ENCODE measurements at regions not wholly inside any gene's neighbourhood (a gene's known extent, or its start where the extent isn't known, plus 50 kb on each side); places are given as distances from the start of the nearest gene placed in this dataset.

DNA sequence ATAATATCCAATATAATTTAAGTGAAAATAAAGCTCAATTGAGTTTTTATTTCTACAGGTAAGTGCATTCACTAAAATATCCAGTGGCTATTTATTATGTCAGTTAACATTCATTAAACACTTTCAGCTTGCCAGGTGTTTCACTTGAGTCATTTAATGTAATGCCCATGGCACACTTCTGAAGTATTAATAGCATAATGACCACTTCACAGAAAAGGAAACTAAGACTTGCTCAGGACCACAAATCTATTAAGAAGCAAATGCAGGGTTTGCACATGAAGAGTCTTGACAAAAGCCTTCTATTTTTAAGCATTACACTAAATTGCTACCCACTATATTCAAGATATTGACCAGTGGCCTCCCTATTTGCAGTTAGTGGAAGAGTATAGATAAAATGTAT lies 612.7 kb downstream of the KCTD8 start:
- Histone ChIP-seq H3K4me1 (ENCODE audit: insufficient read depth, insufficient read length) (no peaks in the 10 kb centered on the region), H3K9ac (ENCODE audit: insufficient read length, low read depth) (no peak overlapping the region), H3K27me3 (ENCODE audit: insufficient read depth, insufficient read length) (no peaks in the 10 kb centered on the region), H3K9me3 (ENCODE audit: insufficient read depth, low read length) (no peaks in the 10 kb centered on the region), H3K36me3 (ENCODE audit: insufficient read depth, insufficient read length, low read length) (no peaks in the 10 kb centered on the region), H3K4me3 (ENCODE audit: insufficient read length, low read depth) (no peak overlapping the region)
- TF ChIP-seq ZNF274 (IDR thresholded peaks at IDR 0.05; ENCODE audit: low read depth, low read length) (no peak), YY1 (IDR thresholded peaks at IDR 0.05; ENCODE audit: insufficient read depth, insufficient read length) (no peak), SUZ12 (IDR thresholded peaks at IDR 0.05; ENCODE audit: extremely low read depth, insufficient read depth, insufficient read length) (no peak)
- no peak for DNase-seq (ENCODE audit: low read depth, low spot score)

DNA sequence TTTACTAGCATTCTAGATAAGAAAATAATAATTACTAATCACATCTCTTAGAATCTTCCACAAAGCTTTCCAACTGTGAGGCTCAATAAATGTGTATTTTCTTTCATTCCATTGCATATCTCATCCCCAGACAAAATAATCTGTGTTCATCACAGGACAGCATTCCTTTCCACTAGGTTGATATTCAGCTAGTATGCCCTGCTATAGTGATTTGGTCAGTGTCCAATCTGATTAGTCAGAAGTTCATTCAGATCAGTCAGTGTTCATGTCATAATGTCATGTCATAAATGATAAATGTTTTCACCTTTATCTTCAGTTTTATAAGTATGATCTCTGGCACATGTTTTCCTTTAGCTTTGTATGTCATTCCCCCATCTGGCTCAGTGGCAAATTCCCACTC lies 611.4 kb downstream of the KCTD8 start:
- TF ChIP-seq SUZ12 (IDR thresholded peaks at IDR 0.05; ENCODE audit: extremely low read depth, insufficient read depth, insufficient read length), result no peak
- TF ChIP-seq YY1 (IDR thresholded peaks at IDR 0.05; ENCODE audit: insufficient read depth, insufficient read length), result no peak
- no peak for TF ChIP-seq ZNF274 (IDR thresholded peaks at IDR 0.05; ENCODE audit: low read depth, low read length)
- no peak for DNase-seq (ENCODE audit: low read depth, low spot score)

DNA sequence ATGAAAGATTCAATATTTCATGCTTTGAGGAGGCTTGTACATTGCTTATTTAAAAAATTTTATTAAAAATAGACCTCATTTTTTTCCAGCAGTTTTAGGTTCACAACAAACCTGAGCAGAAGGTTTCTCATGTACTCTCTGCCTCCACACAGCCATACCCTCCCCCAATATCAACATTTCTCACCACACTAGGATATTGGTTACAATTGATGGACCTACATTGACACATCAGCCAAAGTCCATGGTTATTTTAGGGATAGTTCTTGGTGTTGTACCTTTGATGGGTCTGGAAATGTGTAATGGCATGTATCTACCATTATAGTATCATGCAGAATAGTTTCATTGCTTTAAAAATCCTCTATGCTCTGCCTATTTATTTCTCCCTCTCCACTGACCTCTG lies 611.0 kb downstream of the KCTD8 start:
- no peak for DNase-seq (ENCODE audit: low read depth, low spot score)
- no peaks in the 10 kb centered on the region for H3K36me3 ChIP-seq (ENCODE audit: insufficient read depth, insufficient read length, low read length)
- H3K4me3 ChIP-seq (ENCODE audit: insufficient read length, low read depth), result no peak overlapping the region
- H3K9ac ChIP-seq (ENCODE audit: insufficient read length, low read depth), result no peak overlapping the region
- H3K4me1 ChIP-seq (ENCODE audit: insufficient read depth, insufficient read length), result no peaks in the 10 kb centered on the region
- H3K9me3 ChIP-seq (ENCODE audit: insufficient read depth, low read length), result no peaks in the 10 kb centered on the region
- H3K27me3 ChIP-seq (ENCODE audit: insufficient read depth, insufficient read length), result no peaks in the 10 kb centered on the region
- TF ChIP-seq ZNF274 (IDR thresholded peaks at IDR 0.05; ENCODE audit: low read depth, low read length) (no peak), YY1 (IDR thresholded peaks at IDR 0.05; ENCODE audit: insufficient read depth, insufficient read length) (no peak), SUZ12 (IDR thresholded peaks at IDR 0.05; ENCODE audit: extremely low read depth, insufficient read depth, insufficient read length) (no peak)

More for the DNA sequence above, 611.4 kb downstream of the KCTD8 start:
- Histone ChIP-seq H3K4me1 (ENCODE audit: insufficient read depth, insufficient read length) (no peaks in the 10 kb centered on the region), H3K4me3 (ENCODE audit: insufficient read length, low read depth) (no peak overlapping the region), H3K27me3 (ENCODE audit: insufficient read depth, insufficient read length) (no peaks in the 10 kb centered on the region), H3K36me3 (ENCODE audit: insufficient read depth, insufficient read length, low read length) (no peaks in the 10 kb centered on the region), H3K9me3 (ENCODE audit: insufficient read depth, low read length) (no peaks in the 10 kb centered on the region), H3K9ac (ENCODE audit: insufficient read length, low read depth) (no peak overlapping the region)

DNA sequence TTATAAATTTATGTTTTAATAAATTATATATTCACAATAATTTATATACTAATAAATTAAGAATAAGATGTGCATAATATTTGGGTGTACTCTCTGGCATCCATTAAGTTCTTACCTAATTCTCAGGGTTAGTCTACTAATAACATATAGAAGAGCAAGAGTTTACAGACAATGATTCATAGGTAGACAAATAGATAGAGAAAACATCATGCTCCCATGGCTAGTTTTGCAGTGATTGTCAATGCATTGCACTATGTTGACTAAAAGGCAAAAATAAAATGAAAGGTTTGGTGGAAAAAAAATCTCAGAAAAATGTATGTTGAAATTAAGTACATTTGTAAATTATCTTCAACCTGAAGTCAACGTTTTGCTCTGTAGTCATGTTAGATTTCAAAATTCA lies 606.0 kb downstream of the KCTD8 start:
- Histone ChIP-seq H3K9me3 (ENCODE audit: insufficient read depth, low read length) (peaks cover 7% of the 10 kb centered on the region; the same call in 1 of the 2 replicates), H3K36me3 (ENCODE audit: insufficient read depth, insufficient read length, low read length) (no peaks in the 10 kb centered on the region), H3K4me1 (ENCODE audit: insufficient read depth, insufficient read length) (no peaks in the 10 kb centered on the region), H3K27me3 (ENCODE audit: insufficient read depth, insufficient read length) (no peaks in the 10 kb centered on the region), H3K9ac (ENCODE audit: insufficient read length, low read depth) (no peak overlapping the region), H3K4me3 (ENCODE audit: insufficient read length, low read depth) (no peak overlapping the region)
- TF ChIP-seq SUZ12 (IDR thresholded peaks at IDR 0.05; ENCODE audit: extremely low read depth, insufficient read depth, insufficient read length) (no peak), ZNF274 (IDR thresholded peaks at IDR 0.05; ENCODE audit: low read depth, low read length) (no peak), YY1 (IDR thresholded peaks at IDR 0.05; ENCODE audit: insufficient read depth, insufficient read length) (no peak)
- DNase-seq (ENCODE audit: low read depth, low spot score), result no peak

DNA sequence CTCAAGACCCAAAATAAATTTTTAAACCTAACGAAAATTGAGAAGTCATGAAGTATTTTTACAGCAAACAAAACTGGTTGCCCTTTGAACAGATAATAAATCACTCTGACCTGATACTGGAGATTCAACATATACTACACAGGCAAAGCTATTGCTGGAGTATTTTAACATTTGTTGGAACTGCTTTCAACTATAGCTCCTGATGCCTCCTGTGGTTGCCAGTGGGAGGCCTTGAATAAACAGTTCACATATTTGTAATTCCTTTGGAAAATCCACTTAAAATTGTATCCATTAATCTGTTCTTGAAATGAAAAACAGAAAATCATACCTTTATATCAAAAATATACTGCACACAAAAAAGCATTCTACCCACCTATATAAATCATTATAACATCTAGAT lies 605.1 kb downstream of the KCTD8 start:
- DNase-seq (ENCODE audit: low read depth, low spot score), result no peak
- no peak for TF ChIP-seq ZNF274 (IDR thresholded peaks at IDR 0.05; ENCODE audit: low read depth, low read length)
- no peak for TF ChIP-seq YY1 (IDR thresholded peaks at IDR 0.05; ENCODE audit: insufficient read depth, insufficient read length)
- Histone ChIP-seq H3K9ac (ENCODE audit: insufficient read length, low read depth) (no peak overlapping the region), H3K4me3 (ENCODE audit: insufficient read length, low read depth) (no peak overlapping the region), H3K36me3 (ENCODE audit: insufficient read depth, insufficient read length, low read length) (no peaks in the 10 kb centered on the region), H3K9me3 (ENCODE audit: insufficient read depth, low read length) (peaks cover 7% of the 10 kb centered on the region; the same call in 1 of the 2 replicates), H3K27me3 (ENCODE audit: insufficient read depth, insufficient read length) (no peaks in the 10 kb centered on the region), H3K4me1 (ENCODE audit: insufficient read depth, insufficient read length) (no peaks in the 10 kb centered on the region)

DNA sequence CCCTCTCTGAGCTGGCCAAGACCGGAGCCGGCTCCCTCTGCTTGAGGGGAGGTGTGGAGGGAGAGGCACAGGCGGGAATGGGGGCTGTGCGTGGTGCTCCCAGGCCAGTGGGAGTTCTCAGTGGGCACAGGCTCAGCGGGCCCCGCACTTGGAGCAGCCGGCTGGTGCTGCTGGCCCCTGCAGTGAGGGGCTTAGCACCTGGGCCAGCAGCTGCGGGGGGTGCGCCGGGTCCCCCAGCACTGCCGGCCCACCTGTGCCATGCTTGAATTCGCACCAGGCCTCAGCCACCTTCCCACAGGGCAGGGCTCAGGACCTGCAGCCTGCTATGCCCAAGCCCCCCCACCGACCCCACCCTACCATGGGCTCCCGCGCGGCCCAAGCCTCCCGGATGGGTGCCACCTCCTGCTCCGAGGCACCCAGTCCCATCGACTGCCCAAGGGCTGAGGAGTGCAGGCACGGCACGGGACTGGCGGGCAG lies 602.5 kb downstream of the KCTD8 start:
- Histone ChIP-seq H3K4me1 (ENCODE audit: insufficient read depth, insufficient read length) (no peaks in the 10 kb centered on the region), H3K27me3 (ENCODE audit: insufficient read depth, insufficient read length) (no peaks in the 10 kb centered on the region), H3K4me3 (ENCODE audit: insufficient read length, low read depth) (no peak overlapping the region), H3K9me3 (ENCODE audit: insufficient read depth, low read length) (peaks cover 7% of the 10 kb centered on the region; the same call in 1 of the 2 replicates), H3K36me3 (ENCODE audit: insufficient read depth, insufficient read length, low read length) (no peaks in the 10 kb centered on the region), H3K9ac (ENCODE audit: insufficient read length, low read depth) (no peak overlapping the region)
- no peak for DNase-seq (ENCODE audit: low read depth, low spot score)
- TF ChIP-seq ZNF274 (IDR thresholded peaks at IDR 0.05; ENCODE audit: low read depth, low read length) (no peak), SUZ12 (IDR thresholded peaks at IDR 0.05; ENCODE audit: extremely low read depth, insufficient read depth, insufficient read length) (no peak), YY1 (IDR thresholded peaks at IDR 0.05; ENCODE audit: insufficient read depth, insufficient read length) (no peak)

DNA sequence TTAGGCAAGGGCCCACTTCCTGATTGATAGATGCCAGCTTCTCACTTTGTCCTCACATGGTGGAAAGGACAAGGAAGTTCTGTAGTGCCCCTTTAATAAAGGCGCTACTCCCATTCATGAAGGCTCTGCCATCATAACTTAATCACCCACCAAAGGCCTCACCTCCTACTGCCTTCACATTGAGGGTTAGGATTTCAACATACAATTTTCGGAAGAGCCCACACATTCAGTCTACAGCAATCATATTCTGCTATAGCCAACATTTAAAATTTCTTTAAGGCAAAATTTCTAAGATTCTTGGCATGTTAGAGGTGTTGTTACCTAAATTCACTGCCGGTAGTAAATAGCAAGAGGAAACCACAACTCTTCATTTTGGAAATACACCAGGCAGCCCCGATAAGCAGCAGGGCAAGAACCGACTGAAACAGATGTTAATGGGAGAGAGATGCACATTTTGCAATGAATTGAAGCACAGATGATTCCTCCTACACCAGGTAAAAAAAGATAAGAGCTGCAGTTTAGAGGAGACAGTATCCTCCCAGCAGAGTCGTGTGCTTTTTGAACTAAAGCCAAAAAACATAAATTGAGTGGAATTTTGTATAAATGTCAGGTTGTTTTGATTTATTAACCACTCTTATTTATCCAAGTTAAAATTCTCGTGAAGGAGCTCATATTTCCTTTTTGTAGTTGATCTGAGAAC lies 594.9 kb downstream of the KCTD8 start:
- Histone ChIP-seq H3K27me3 (ENCODE audit: insufficient read depth, insufficient read length) (no peaks in the 10 kb centered on the region), H3K4me1 (ENCODE audit: insufficient read depth, insufficient read length) (no peaks in the 10 kb centered on the region), H3K36me3 (ENCODE audit: insufficient read depth, insufficient read length, low read length) (no peaks in the 10 kb centered on the region), H3K9ac (ENCODE audit: insufficient read length, low read depth) (no peak overlapping the region), H3K4me3 (ENCODE audit: insufficient read length, low read depth) (no peak overlapping the region), H3K9me3 (ENCODE audit: insufficient read depth, low read length) (no peaks in the 10 kb centered on the region)
- no peak for DNase-seq (ENCODE audit: low read depth, low spot score)
- TF ChIP-seq YY1 (IDR thresholded peaks at IDR 0.05; ENCODE audit: insufficient read depth, insufficient read length), result no peak
- no peak for TF ChIP-seq SUZ12 (IDR thresholded peaks at IDR 0.05; ENCODE audit: extremely low read depth, insufficient read depth, insufficient read length)
